ENCODE measurements at regions not wholly inside any gene's neighbourhood (a gene's known extent, or its start where the extent isn't known, plus 50 kb on each side); places are given as distances from the start of the nearest gene placed in this dataset.

DNA sequence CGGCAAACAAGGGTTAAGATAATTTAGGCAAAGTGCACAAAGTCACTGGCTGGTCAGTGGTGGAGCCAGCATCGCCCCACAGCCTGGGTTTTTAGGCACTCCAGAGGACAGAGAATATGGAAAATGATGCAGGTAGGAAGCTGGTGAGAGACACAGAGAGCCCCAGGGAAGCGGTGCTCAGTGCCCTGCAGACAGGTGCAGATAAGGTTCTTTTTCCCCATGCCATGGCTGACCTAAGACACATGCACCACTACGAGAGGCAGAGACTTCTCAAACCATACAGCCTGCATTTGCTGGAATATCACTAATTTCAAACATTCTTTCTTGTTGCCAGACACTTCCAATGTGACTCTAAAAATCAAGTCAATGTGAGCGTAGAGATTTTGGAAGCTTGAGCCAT, 205.7 kb upstream of the APCDD1 start:
- no peak for TF ChIP-seq POLR2AphosphoS5 (IDR thresholded peaks at IDR 0.05)
- TF ChIP-seq, protein P1, sequence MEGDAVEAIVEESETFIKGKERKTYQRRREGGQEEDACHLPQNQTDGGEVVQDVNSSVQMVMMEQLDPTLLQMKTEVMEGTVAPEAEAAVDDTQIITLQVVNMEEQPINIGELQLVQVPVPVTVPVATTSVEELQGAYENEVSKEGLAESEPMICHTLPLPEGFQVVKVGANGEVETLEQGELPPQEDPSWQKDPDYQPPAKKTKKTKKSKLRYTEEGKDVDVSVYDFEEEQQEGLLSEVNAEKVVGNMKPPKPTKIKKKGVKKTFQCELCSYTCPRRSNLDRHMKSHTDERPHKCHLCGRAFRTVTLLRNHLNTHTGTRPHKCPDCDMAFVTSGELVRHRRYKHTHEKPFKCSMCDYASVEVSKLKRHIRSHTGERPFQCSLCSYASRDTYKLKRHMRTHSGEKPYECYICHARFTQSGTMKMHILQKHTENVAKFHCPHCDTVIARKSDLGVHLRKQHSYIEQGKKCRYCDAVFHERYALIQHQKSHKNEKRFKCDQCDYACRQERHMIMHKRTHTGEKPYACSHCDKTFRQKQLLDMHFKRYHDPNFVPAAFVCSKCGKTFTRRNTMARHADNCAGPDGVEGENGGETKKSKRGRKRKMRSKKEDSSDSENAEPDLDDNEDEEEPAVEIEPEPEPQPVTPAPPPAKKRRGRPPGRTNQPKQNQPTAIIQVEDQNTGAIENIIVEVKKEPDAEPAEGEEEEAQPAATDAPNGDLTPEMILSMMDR (IDR thresholded peaks at IDR 0.05) = no peak
- no peak for TF ChIP-seq POLR2A (IDR thresholded peaks at IDR 0.05)
